IMR-90 (cell line): ENCODE measurements at regions not wholly inside any gene's neighbourhood (a gene's known extent, or its start where the extent isn't known, plus 50 kb on each side); places are given as distances from the start of the nearest gene placed in this dataset.

Experiments
- CTCF ChIP-seq: conservative IDR thresholded peaks from 2 replicates; pipeline ENCODE4 v1.5.1; 2012; ENCODE audit warnings: mild to moderate bottlenecking, low read depth, low read length, improper control_type of control experiment
- MAFK ChIP-seq: IDR thresholded peaks from 2 replicates; pipeline ENCODE4 v1.6.1; 2012; ENCODE audit warnings: low read depth, low read length, improper control_type of control experiment
- POLR2A ChIP-seq: IDR thresholded peaks from 2 replicates; pipeline ENCODE4 v1.6.1; 2012; ENCODE audit warnings: mild to moderate bottlenecking, low read depth, low read length

- no peak for TF ChIP-seq MAFK
- TF ChIP-seq CTCF, result no peak
- TF ChIP-seq POLR2A, result no peak
Observed at GRCh38 chr3:178078953-178079352, 457.3 kb upstream of the KCNMB2 start.
